HG02938 (cell line): ENCODE measurements at regions not wholly inside any gene's neighbourhood (a gene's known extent, or its start where the extent isn't known, plus 50 kb on each side); places are given as distances from the start of the nearest gene placed in this dataset.

Source experiments
- ATAC-seq: cut with Tn5 transposase; IDR thresholded peaks from one replicate; pipeline ENCODE4 v1.9.1; 2021; ENCODE audit warnings: mild to moderate bottlenecking, moderate library complexity; ENCODE audit not compliant: unreplicated experiment

- ATAC-seq: no peak
Measured at GRCh38 chr11:80586464-80586863, 1145.6 kb upstream of the TENM4 start.

- no peak for ATAC-seq
Measured at GRCh38 chr11:80584661-80585060, 1143.8 kb upstream of the TENM4 start.

- no peak for ATAC-seq
Measured at GRCh38 chr11:80569832-80570231, 1129.0 kb upstream of the TENM4 start.

GRCh38 chr11:80565231-80565630 lies 1124.4 kb upstream of the TENM4 start:
- no peak for ATAC-seq

- ATAC-seq: no peak
Measured at GRCh38 chr11:80562523-80563125, 1121.8 kb upstream of the TENM4 start.

GRCh38 chr11:80559942-80560341 lies 1119.1 kb upstream of the TENM4 start:
- ATAC-seq: no peak

GRCh38 chr11:80553565-80553964 lies 1112.7 kb upstream of the TENM4 start:
- ATAC-seq: no peak

GRCh38 chr11:80542704-80543103 lies 1101.9 kb upstream of the TENM4 start:
- no peak for ATAC-seq

GRCh38 chr11:80538040-80538439 lies 1097.2 kb upstream of the TENM4 start:
- no peak for ATAC-seq

GRCh38 chr11:80533463-80533862 lies 1092.6 kb upstream of the TENM4 start:
- no peak for ATAC-seq

GRCh38 chr11:80532633-80533232 lies 1091.9 kb upstream of the TENM4 start:
- no peak for ATAC-seq

GRCh38 chr11:80529726-80530125 lies 1088.9 kb upstream of the TENM4 start:
- no peak for ATAC-seq

GRCh38 chr11:80525663-80526405 lies 1085.0 kb upstream of the TENM4 start:
- ATAC-seq: no peak

- no peak for ATAC-seq
Measured at GRCh38 chr11:80524349-80524748, 1083.5 kb upstream of the TENM4 start.

- no peak for ATAC-seq
Measured at GRCh38 chr11:80523057-80523456, 1082.2 kb upstream of the TENM4 start.

- no peak for ATAC-seq
Measured at GRCh38 chr11:80521592-80521991, 1080.8 kb upstream of the TENM4 start.

- no peak for ATAC-seq
Measured at GRCh38 chr11:80520507-80520887, 1079.7 kb upstream of the TENM4 start.

- ATAC-seq: no peak
Measured at GRCh38 chr11:80519596-80520506, 1079.0 kb upstream of the TENM4 start.

GRCh38 chr11:80517701-80518100 lies 1076.9 kb upstream of the TENM4 start:
- no peak for ATAC-seq

- ATAC-seq: no peak
Measured at GRCh38 chr11:80515097-80515496, 1074.3 kb upstream of the TENM4 start.

- no peak for ATAC-seq
Measured at GRCh38 chr11:80512491-80512890, 1071.7 kb upstream of the TENM4 start.
